ENCODE measurements at regions not wholly inside any gene's neighbourhood (a gene's known extent, or its start where the extent isn't known, plus 50 kb on each side); places are given as distances from the start of the nearest gene placed in this dataset.

DNA sequence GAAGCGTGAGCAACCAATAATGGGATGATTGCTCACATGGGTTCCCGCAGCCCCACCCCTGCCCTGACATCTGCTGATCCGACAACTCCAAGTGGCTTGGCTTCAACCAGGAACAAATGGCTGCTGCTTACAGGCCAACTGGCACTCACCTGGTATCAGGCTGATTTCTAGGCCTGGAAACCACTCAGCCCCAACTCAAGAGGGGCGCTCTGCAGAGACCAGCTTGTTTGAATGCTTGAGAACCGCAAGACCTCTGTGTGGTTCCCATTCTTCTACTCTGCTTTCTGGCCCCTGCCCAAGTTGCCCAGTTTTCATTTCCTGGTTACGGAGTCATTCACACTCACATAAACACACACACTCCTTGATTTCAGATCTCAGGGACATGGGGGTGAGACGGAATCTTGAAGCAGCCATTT lies 52.0 kb downstream of the TNP1 start:
- TF ChIP-seq, protein P1, sequence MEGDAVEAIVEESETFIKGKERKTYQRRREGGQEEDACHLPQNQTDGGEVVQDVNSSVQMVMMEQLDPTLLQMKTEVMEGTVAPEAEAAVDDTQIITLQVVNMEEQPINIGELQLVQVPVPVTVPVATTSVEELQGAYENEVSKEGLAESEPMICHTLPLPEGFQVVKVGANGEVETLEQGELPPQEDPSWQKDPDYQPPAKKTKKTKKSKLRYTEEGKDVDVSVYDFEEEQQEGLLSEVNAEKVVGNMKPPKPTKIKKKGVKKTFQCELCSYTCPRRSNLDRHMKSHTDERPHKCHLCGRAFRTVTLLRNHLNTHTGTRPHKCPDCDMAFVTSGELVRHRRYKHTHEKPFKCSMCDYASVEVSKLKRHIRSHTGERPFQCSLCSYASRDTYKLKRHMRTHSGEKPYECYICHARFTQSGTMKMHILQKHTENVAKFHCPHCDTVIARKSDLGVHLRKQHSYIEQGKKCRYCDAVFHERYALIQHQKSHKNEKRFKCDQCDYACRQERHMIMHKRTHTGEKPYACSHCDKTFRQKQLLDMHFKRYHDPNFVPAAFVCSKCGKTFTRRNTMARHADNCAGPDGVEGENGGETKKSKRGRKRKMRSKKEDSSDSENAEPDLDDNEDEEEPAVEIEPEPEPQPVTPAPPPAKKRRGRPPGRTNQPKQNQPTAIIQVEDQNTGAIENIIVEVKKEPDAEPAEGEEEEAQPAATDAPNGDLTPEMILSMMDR (IDR thresholded peaks at IDR 0.05): no peak
- TF ChIP-seq POLR2AphosphoS5 (IDR thresholded peaks at IDR 0.05) (no peak), POLR2A (IDR thresholded peaks at IDR 0.05) (no peak)

Measured in prostate gland (tissue), 2 donors.